Breast epithelium (tissue), 4 donors: ENCODE measurements at regions not wholly inside any gene's neighbourhood (a gene's known extent, or its start where the extent isn't known, plus 50 kb on each side); places are given as distances from the start of the nearest gene placed in this dataset.

Source experiments
- DNase-seq, 2 donors: peaks; one replicate each; pipeline ENCODE4 v3.0.0-alpha.2; 2019; ENCODE audit warnings: low spot score in 2 of 2
- H3K27ac ChIP-seq, 2 donors: fragments of 200-600 bp; sonication (generic) in 1 of 2; one replicate each; pipeline ENCODE4 v1.5.1; 2016 to 2019; ENCODE audit warnings: mild to moderate bottlenecking in 1 of 2
- H3K27me3 ChIP-seq, 2 donors: fragments of 200-600 bp; sonication (generic) in 1 of 2; one replicate each; pipeline versions ENCODE4 v1.5.1 to v1.6.0; 2017 to 2019; ENCODE audit warnings: control low read depth in 1 of 2, mild to moderate bottlenecking in 1 of 2
- H3K36me3 ChIP-seq: fragments of 200-600 bp; one replicate; pipeline ENCODE4 v1.5.1; 2019
- H3K4me1 ChIP-seq, 2 donors: fragments of 200-600 bp; sonication (generic); one replicate each; pipeline ENCODE4 v1.5.1; 2016 to 2019; ENCODE audit warnings: control low read depth in 1 of 2
- H3K4me3 ChIP-seq, 3 donors: fragments of 200-600 bp; sonication (generic); 1 replicate in 2 of 3; 2 replicates in 1 of 3; pipeline ENCODE4 v1.5.1; 2016 to 2019; ENCODE audit warnings: mild to moderate bottlenecking in 3 of 3, moderate library complexity in 2 of 3
- H3K9me3 ChIP-seq, 2 donors: fragments of 200-600 bp; sonication (generic) in 1 of 2; one replicate each; pipeline ENCODE4 v1.5.1; 2016 to 2019; ENCODE audit warnings: control low read depth in 1 of 2
- CTCF ChIP-seq, 3 donors: fragments of 450-650 bp; IDR thresholded peaks; one replicate each; pipeline ENCODE4 v1.5.1; 2016 to 2017; ENCODE audit warnings: antibody characterized with exemption in 3 of 3, mild to moderate bottlenecking in 3 of 3, moderate library complexity in 3 of 3
- POLR2A ChIP-seq: fragments of 450-650 bp; IDR thresholded peaks from one replicate; pipeline ENCODE4 v1.6.1; 2016; ENCODE audit warnings: antibody characterized with exemption, mild to moderate bottlenecking, moderate library complexity
- POLR2AphosphoS5 ChIP-seq, 3 donors: sonication (generic); formaldehyde crosslinking; IDR thresholded peaks; one replicate each; pipeline ENCODE4 v1.6.1; 2017; ENCODE audit warnings: antibody characterized with exemption in 3 of 3
- intact Hi-C: fragments of 100-400 bp; cut with DNase I; formaldehyde crosslinking; loops from one replicate; pipeline ENCODE4 v1.15.1; 2023; ENCODE audit warnings: low total_unique reads

- Histone ChIP-seq H3K27me3 (no peaks in the 10 kb centered on the region), H3K4me1 (no peaks in the 10 kb centered on the region), H3K9me3 (no peaks in the 10 kb centered on the region), H3K27ac (no peak overlapping the region), H3K4me3 (no peak overlapping the region), H3K36me3 (no peaks in the 10 kb centered on the region)
- intact Hi-C loops, result no loop called here
- TF ChIP-seq POLR2A (no peak), CTCF (IDR thresholded peaks at IDR 0.05) (no peak), POLR2AphosphoS5 (IDR thresholded peaks at IDR 0.05) (no peak)
- DNase-seq, result no peak
Measured at GRCh38 chr11:119580081-119580480, 148.9 kb downstream of the NECTIN1 start.

DNA sequence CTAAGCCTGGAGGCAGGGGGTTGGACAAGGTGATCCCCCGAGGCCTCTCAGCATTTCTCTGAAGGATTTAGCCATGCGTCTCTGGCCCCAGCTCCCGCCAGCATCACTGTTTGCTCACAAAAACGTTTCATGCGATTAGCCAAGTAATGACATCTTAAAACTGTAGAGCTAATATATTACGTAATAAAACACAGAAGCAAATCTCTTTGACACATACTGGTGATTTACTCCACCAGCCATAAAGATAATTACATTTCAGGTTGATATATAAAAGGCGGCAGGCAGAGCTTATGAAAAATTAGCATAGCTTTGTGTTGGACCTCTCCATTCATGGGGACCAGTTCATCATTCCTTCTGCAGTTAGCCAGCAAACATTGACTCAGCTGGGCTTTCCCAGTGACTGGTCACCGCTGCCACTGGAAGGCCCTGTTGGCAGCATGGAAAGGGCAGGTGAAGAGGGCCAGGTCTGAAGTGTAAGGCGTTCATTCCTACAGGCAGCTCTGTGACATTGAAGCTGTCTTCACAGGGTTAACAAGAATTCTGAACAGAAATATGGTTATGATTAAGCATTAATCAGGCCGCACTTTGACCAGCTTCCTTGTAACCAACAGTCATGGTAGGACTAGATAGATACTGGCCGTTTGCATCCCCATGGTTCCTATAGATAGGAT is 150.3 kb downstream of the NECTIN1 start:
- H3K4me1 ChIP-seq, result no peaks in the 10 kb centered on the region
- no peaks in the 10 kb centered on the region for H3K9me3 ChIP-seq
- intact Hi-C loops, result no loop called here
- no peak for DNase-seq
- TF ChIP-seq CTCF (IDR thresholded peaks at IDR 0.05), result no peak
- TF ChIP-seq POLR2AphosphoS5 (IDR thresholded peaks at IDR 0.05), result no peak
- no peak for TF ChIP-seq POLR2A
- H3K27ac ChIP-seq, result no peak overlapping the region
- H3K36me3 ChIP-seq, result no peaks in the 10 kb centered on the region
- H3K27me3 ChIP-seq, result no peaks in the 10 kb centered on the region
- H3K4me3 ChIP-seq, result no peak overlapping the region

DNA sequence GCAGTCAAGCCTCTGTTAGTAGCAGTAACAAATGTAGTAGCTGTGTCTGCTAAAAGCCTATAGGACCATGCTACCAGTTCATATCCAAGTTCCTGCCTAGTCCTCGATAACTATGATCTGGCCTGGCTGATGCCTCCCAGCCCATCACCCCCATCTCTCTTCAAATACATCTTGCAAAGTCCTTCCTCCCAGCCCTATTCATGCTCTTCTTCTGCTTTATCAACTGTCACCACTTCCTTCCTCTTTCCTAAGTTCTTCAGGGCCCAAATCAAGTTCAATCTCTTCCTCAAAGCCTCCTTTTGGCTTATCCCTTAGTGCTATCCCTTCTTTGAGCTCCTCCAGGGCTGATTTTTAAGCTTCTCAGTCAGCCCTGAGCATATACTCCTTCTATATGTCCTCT is 150.9 kb upstream of the THY1 start:
- TF ChIP-seq CTCF (IDR thresholded peaks at IDR 0.05) (no peak), POLR2A (no peak), POLR2AphosphoS5 (IDR thresholded peaks at IDR 0.05) (no peak)
- Histone ChIP-seq H3K4me3 (no peak overlapping the region), H3K27ac (no peak overlapping the region), H3K36me3 (no peaks in the 10 kb centered on the region), H3K4me1 (no peaks in the 10 kb centered on the region), H3K27me3 (no peaks in the 10 kb centered on the region), H3K9me3 (no peaks in the 10 kb centered on the region)
- DNase-seq, result no peak
- intact Hi-C loops, result no loop called here

- H3K9me3 ChIP-seq, result no peaks in the 10 kb centered on the region
- DNase-seq, result no peak
- no peaks in the 10 kb centered on the region for H3K27me3 ChIP-seq
- intact Hi-C loops, result no loop called here
- no peaks in the 10 kb centered on the region for H3K36me3 ChIP-seq
- H3K27ac ChIP-seq, result no peak overlapping the region
- TF ChIP-seq POLR2A (no peak), POLR2AphosphoS5 (IDR thresholded peaks at IDR 0.05) (no peak), CTCF (IDR thresholded peaks at IDR 0.05) (no peak)
- no peaks in the 10 kb centered on the region for H3K4me1 ChIP-seq
- no peak overlapping the region for H3K4me3 ChIP-seq
Measured at GRCh38 chr11:119572481-119573424, 149.8 kb upstream of the THY1 start.

- no peak overlapping the region for H3K4me3 ChIP-seq
- H3K36me3 ChIP-seq, result no peaks in the 10 kb centered on the region
- no peaks in the 10 kb centered on the region for H3K9me3 ChIP-seq
- TF ChIP-seq POLR2AphosphoS5 (IDR thresholded peaks at IDR 0.05) (no peak), CTCF (IDR thresholded peaks at IDR 0.05) (no peak), POLR2A (no peak)
- no peak for DNase-seq
- H3K27me3 ChIP-seq, result no peaks in the 10 kb centered on the region
- intact Hi-C loops, result no loop called here
- no peaks in the 10 kb centered on the region for H3K4me1 ChIP-seq
- no peak overlapping the region for H3K27ac ChIP-seq
Measured at GRCh38 chr11:119571311-119571710, 148.3 kb upstream of the THY1 start.
